K562 (cell line): ENCODE measurements at regions not wholly inside any gene's neighbourhood (a gene's known extent, or its start where the extent isn't known, plus 50 kb on each side); places are given as distances from the start of the nearest gene placed in this dataset.

Source experiments
- ATAC-seq: fragments of 200-7000 bp; cut with Tn5 transposase; 3 replicates; pipeline ENCODE4 v1.9.1; 2020; ENCODE audit warnings: moderate library complexity
- BruUV-seq: library from RNA; stranded (reverse); fragments of 400-500 nt; replicated peaks from 2 replicates; lab custom pipeline; 2021; lab: Mats Ljungman, UMichigan
- CTCF ChIA-PET: fragments of 300-600 bp; formaldehyde crosslinking; extraction: SDS; loops from one replicate; lab custom pipeline; 2021; ENCODE audit warnings: low intra/inter-chr PET ratio; lab: Yijun Ruan, JAX
- POLR2A ChIA-PET: fragments of 300-600, 350-650 bp; sonication (Branson Sonifier 250); formaldehyde crosslinking; extraction: SDS; loops from one replicate; lab custom pipeline; 2021; ENCODE audit warnings: antibody characterized with exemption, inconsistent platforms; lab: Yijun Ruan, JAX
- DNase-seq, 4 experiments: peaks; one replicate each; pipeline versions ENCODE4 v3.0.0 to v3.0.0-alpha.2; 2011 to 2018; ENCODE audit warnings: low spot score in 3 of 4, mixed read lengths in 3 of 4; ENCODE audit errors: extremely low read depth in 1 of 4
- FAIRE-seq: peaks from 2 replicates; lab custom pipeline; 2011; peaks lifted over from hg19 to GRCh38; lab: Jason Lieb, UNC
- H2AFZ ChIP-seq: 2 replicates; pipeline ENCODE4 v1.6.0; 2011; ENCODE audit warnings: low read depth, low read length, control low read depth, inconsistent platforms
- H3K27ac ChIP-seq: fragments of 200-600 bp; 3 replicates; pipeline ENCODE4 v1.8.0; 2011; ENCODE audit warnings: low read depth, mild to moderate bottlenecking, control low read depth, inconsistent platforms, low read length, moderate library complexity, mixed read lengths; ENCODE audit errors: extremely low read depth
- H3K27me3 ChIP-seq, 2 experiments: fragments of 300-600 bp in 1 of 2; 2 replicates in 1 of 2; 3 replicates in 1 of 2; pipeline versions ENCODE4 v1.6.0 to v1.8.0; 2011; ENCODE audit warnings: inconsistent platforms in 2 of 2, low read length in 2 of 2, mild to moderate bottlenecking in 1 of 2, mixed read lengths in 1 of 2, moderate library complexity in 1 of 2; ENCODE audit not compliant: control insufficient read depth in 2 of 2, insufficient read depth in 2 of 2
- H3K36me3 ChIP-seq: fragments of 300-600 bp; 3 replicates; pipeline ENCODE4 v1.8.0; 2011; ENCODE audit warnings: mild to moderate bottlenecking, low read length, inconsistent platforms; ENCODE audit not compliant: control insufficient read depth, insufficient read depth
- H3K4me1 ChIP-seq, 2 experiments: fragments of 200-600 bp in 1 of 2; replicated peaks in 1 of 2; 2 replicates in 1 of 2; 3 replicates in 1 of 2; pipeline versions ENCODE4 v1.5.1 to v1.8.0; 2011; ENCODE audit warnings: inconsistent platforms in 2 of 2, low read length in 2 of 2, mild to moderate bottlenecking in 1 of 2, mixed read lengths in 1 of 2, moderate library complexity in 1 of 2; ENCODE audit not compliant: control insufficient read depth in 2 of 2, insufficient read depth in 2 of 2
- H3K4me2 ChIP-seq: 2 replicates; pipeline ENCODE4 v1.6.1; 2011; ENCODE audit warnings: low read length, control low read depth, inconsistent platforms, mixed read lengths; ENCODE audit not compliant: insufficient read depth
- H3K4me3 ChIP-seq: fragments of 200-600 bp; sonication (generic), shearing (Covaris generic); 2 replicates; pipeline ENCODE4 v1.5.1; 2016; ENCODE audit warnings: control low read depth, inconsistent platforms
- H3K79me2 ChIP-seq: fragments of 200-600 bp; 3 replicates; pipeline ENCODE4 v1.8.0; 2011; ENCODE audit warnings: low read length, inconsistent platforms; ENCODE audit not compliant: control insufficient read depth, insufficient read depth
- H3K9ac ChIP-seq, 2 experiments: 2 replicates each; pipeline versions ENCODE4 v1.6.0 to v1.6.1; 2011; ENCODE audit warnings: low read depth in 2 of 2, low read length in 2 of 2, control low read depth in 1 of 2, inconsistent platforms in 1 of 2, mild to moderate bottlenecking in 1 of 2, mixed read lengths in 1 of 2; ENCODE audit not compliant: insufficient read depth in 1 of 2
- H3K9me1 ChIP-seq: one replicate; pipeline ENCODE4 v1.6.0; 2011; ENCODE audit warnings: inconsistent platforms, mild to moderate bottlenecking, low read length, moderate library complexity; ENCODE audit not compliant: control insufficient read depth, insufficient read depth
- H3K9me3 ChIP-seq: replicated peaks from 2 replicates; pipeline ENCODE4 v1.5.1; 2011; ENCODE audit warnings: low read depth, low read length, inconsistent platforms; ENCODE audit not compliant: control insufficient read depth, insufficient read depth
- H4K20me1 ChIP-seq: replicated peaks from 2 replicates; pipeline ENCODE4 v1.6.1; 2011; ENCODE audit warnings: low read length, inconsistent platforms, mixed read lengths; ENCODE audit not compliant: control insufficient read depth, insufficient read depth
- HLTF ChIP-seq: fragments of 450-650 bp; IDR thresholded peaks from 2 replicates; pipeline ENCODE4 v1.6.1; 2016
- MECOM ChIP-seq: fragments of 250-450 bp; sonication (Bioruptor Pico); IDR thresholded peaks from 2 replicates; pipeline ENCODE4 v1.8.0; 2022; ENCODE audit warnings: inconsistent platforms
- RAD21 ChIP-seq, 2 experiments: fragments of 250-450 bp in 1 of 2; fragments of 450-650 bp in 1 of 2; sonication (Bioruptor Pico) in 1 of 2; formaldehyde crosslinking in 1 of 2; IDR thresholded peaks in 1 of 2; conservative IDR thresholded peaks in 1 of 2; 2 replicates each; pipeline versions ENCODE4 v1.4.0 to v1.8.0; 2020 to 2022; ENCODE audit warnings: mild to moderate bottlenecking in 2 of 2, moderate library complexity in 1 of 2
- SAFB2 ChIP-seq: fragments of 200-400 bp; formaldehyde crosslinking; IDR thresholded peaks from 2 replicates; pipeline ENCODE4 v1.6.1; 2018; ENCODE audit warnings: borderline replicate concordance, low read length, low read depth, moderate library complexity; ENCODE audit not compliant: severe bottlenecking
- ZNF197 ChIP-seq: fragments of 200-800 bp; sonication (Bioruptor generic); IDR thresholded peaks from 2 replicates; pipeline ENCODE4 v1.6.1; 2016; ENCODE audit warnings: low read depth, missing genetic modification characterization, missing compliant biosample characterization
- ZNF696 ChIP-seq: fragments of 250-450 bp; sonication (Bioruptor Pico); conservative IDR thresholded peaks from 2 replicates; pipeline ENCODE4 v1.4.0; 2020; ENCODE audit warnings: mild to moderate bottlenecking, moderate library complexity
- WGBS: fragments of 100-300 bp; shearing (Covaris generic); methylation state at CpG from one replicate; pipeline ENCODE4 v1.1.6; 2016; ENCODE audit warnings: low coverage, mixed read lengths; ENCODE audit not compliant: insufficient coverage; ENCODE audit errors: missing lambda C conversion rate; 5-methylcytosine and 5-hydroxymethylcytosine counted together
- in situ Hi-C: fragments of 300-500 bp; cut with MboI; formaldehyde crosslinking; loops from 4 replicates; pipeline ENCODE4 v1.15.0; 2018; ENCODE audit warnings: inconsistent platforms, mixed read lengths
- intact Hi-C: fragments of 100-400 bp; cut with micrococcal nuclease; formaldehyde crosslinking; loops from 2 replicates; pipeline ENCODE4 v1.14.2; 2022
- TF ChIP-seq, protein P1 (sequence below): sonication (generic); formaldehyde crosslinking; IDR thresholded peaks from 2 replicates; pipeline ENCODE4 v1.8.0; 2022; ENCODE audit warnings: mild to moderate bottlenecking, missing genetic modification reagents, borderline replicate concordance
- TF ChIP-seq, protein P2 (sequence below): fragments of 450-650 bp; IDR thresholded peaks from 2 replicates; pipeline ENCODE4 v1.6.1; 2016; ENCODE audit warnings: borderline replicate concordance
- TF ChIP-seq, protein P3 (sequence below): conservative IDR thresholded peaks from 2 replicates; pipeline ENCODE4 v1.6.1; 2011; ENCODE audit warnings: low read depth, mild to moderate bottlenecking, low read length; ENCODE audit not compliant: control insufficient read depth
- TF ChIP-seq, protein P4 (sequence below): fragments of 250-450 bp; sonication (Bioruptor Pico); IDR thresholded peaks from 2 replicates; pipeline ENCODE4 v1.5.1; 2021; ENCODE audit warnings: mild to moderate bottlenecking

DNA sequence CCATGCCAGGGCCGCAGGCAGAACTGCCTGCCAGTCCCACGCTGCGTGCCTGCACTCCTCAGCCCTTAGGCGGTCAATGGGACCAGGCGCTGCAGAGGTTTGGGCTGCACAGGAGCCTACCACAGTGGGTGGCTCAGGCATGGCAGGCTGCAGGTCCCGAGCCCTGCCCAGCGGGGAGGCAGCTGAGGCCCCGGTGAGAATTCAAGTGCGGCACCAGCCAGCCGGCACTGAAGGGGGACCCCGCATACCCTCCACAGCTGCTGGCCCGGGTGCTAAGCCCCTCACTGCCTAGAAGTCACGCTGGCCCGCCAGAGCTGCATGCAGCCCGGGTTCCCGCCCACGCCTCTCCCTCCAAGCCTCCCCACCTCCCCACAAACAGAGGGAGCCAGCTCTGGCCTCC, 302.5 kb upstream of the UGT8 start:
- H3K36me3 ChIP-seq = no peaks in the 10 kb centered on the region
- ChIA-PET POLR2A (interaction anchor here (0.6 kb wide), 1 partner anchor 51 kb away, joined by 3 read pairs; no protein-coding TSS in a partner anchor), CTCF (no interaction called here)
- DNase-seq (no peak), FAIRE-seq (no peak), ATAC-seq (no peak)
- H3K27me3 ChIP-seq = no peaks in the 10 kb centered on the region
- H2AFZ ChIP-seq = no peak overlapping the region
- intact Hi-C loops = no loop called here
- H4K20me1 ChIP-seq = no peaks in the 10 kb centered on the region
- H3K27ac ChIP-seq = no peak overlapping the region
- no peaks in the 10 kb centered on the region for H3K9me3 ChIP-seq
- H3K4me3 ChIP-seq = no peak overlapping the region
- BruUV-seq = no TSS peak
- in situ Hi-C loops = no loop called here
- TF ChIP-seq, protein P1, sequence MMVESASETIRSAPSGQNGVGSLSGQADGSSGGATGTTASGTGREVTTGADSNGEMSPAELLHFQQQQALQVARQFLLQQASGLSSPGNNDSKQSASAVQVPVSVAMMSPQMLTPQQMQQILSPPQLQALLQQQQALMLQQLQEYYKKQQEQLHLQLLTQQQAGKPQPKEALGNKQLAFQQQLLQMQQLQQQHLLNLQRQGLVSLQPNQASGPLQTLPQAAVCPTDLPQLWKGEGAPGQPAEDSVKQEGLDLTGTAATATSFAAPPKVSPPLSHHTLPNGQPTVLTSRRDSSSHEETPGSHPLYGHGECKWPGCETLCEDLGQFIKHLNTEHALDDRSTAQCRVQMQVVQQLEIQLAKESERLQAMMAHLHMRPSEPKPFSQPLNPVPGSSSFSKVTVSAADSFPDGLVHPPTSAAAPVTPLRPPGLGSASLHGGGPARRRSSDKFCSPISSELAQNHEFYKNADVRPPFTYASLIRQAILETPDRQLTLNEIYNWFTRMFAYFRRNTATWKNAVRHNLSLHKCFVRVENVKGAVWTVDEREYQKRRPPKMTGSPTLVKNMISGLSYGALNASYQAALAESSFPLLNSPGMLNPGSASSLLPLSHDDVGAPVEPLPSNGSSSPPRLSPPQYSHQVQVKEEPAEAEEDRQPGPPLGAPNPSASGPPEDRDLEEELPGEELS (CRISPR knock-in tag) = no peak
- no peak for TF ChIP-seq ZNF197 (CRISPR knock-in tag)
- TF ChIP-seq ZNF696 (CRISPR knock-in tag) = no peak
- TF ChIP-seq, protein P2, sequence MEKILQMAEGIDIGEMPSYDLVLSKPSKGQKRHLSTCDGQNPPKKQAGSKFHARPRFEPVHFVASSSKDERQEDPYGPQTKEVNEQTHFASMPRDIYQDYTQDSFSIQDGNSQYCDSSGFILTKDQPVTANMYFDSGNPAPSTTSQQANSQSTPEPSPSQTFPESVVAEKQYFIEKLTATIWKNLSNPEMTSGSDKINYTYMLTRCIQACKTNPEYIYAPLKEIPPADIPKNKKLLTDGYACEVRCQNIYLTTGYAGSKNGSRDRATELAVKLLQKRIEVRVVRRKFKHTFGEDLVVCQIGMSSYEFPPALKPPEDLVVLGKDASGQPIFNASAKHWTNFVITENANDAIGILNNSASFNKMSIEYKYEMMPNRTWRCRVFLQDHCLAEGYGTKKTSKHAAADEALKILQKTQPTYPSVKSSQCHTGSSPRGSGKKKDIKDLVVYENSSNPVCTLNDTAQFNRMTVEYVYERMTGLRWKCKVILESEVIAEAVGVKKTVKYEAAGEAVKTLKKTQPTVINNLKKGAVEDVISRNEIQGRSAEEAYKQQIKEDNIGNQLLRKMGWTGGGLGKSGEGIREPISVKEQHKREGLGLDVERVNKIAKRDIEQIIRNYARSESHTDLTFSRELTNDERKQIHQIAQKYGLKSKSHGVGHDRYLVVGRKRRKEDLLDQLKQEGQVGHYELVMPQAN = no peak
- no peak for TF ChIP-seq HLTF
- TF ChIP-seq, protein P3, sequence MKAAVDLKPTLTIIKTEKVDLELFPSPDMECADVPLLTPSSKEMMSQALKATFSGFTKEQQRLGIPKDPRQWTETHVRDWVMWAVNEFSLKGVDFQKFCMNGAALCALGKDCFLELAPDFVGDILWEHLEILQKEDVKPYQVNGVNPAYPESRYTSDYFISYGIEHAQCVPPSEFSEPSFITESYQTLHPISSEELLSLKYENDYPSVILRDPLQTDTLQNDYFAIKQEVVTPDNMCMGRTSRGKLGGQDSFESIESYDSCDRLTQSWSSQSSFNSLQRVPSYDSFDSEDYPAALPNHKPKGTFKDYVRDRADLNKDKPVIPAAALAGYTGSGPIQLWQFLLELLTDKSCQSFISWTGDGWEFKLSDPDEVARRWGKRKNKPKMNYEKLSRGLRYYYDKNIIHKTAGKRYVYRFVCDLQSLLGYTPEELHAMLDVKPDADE = no peak
- TF ChIP-seq, protein P4, sequence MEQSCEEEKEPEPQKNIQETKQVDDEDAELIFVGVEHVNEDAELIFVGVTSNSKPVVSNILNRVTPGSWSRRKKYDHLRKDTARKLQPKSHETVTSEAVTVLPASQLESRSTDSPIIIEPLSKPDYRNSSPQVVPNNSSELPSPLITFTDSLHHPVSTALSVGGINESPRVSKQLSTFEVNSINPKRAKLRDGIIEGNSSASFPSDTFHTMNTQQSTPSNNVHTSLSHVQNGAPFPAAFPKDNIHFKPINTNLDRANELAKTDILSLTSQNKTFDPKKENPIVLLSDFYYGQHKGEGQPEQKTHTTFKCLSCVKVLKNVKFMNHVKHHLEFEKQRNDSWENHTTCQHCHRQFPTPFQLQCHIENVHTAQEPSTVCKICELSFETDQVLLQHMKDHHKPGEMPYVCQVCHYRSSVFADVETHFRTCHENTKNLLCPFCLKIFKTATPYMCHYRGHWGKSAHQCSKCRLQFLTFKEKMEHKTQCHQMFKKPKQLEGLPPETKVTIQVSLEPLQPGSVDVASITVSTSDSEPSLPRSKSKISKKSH (CRISPR knock-in tag) = no peak
- no peak for TF ChIP-seq RAD21 (CRISPR knock-in tag; conservative IDR thresholded peaks at IDR 0.05 in 1 of 2, IDR thresholded peaks at IDR 0.05 in 1 of 2)
- TF ChIP-seq MECOM (CRISPR knock-in tag) = no peak
- TF ChIP-seq SAFB2 = no peak
- no peaks in the 10 kb centered on the region for H3K4me1 ChIP-seq
- H3K4me2 ChIP-seq = no peak overlapping the region
- no peaks in the 10 kb centered on the region for H3K79me2 ChIP-seq
- H3K9ac ChIP-seq = no peak overlapping the region
- 2% methylated on average over 8 of the region's 17 CpGs for WGBS
- no peaks in the 10 kb centered on the region for H3K9me1 ChIP-seq
